NCI-H2196 (cell line): ENCODE measurements at regions not wholly inside any gene's neighbourhood (a gene's known extent, or its start where the extent isn't known, plus 50 kb on each side); places are given as distances from the start of the nearest gene placed in this dataset.

Experiments
- DNase-seq: peaks from one replicate; lab custom pipeline; 2025; ENCODE audit not compliant: unreplicated experiment; lab: John Stamatoyannopoulos, UW

DNA sequence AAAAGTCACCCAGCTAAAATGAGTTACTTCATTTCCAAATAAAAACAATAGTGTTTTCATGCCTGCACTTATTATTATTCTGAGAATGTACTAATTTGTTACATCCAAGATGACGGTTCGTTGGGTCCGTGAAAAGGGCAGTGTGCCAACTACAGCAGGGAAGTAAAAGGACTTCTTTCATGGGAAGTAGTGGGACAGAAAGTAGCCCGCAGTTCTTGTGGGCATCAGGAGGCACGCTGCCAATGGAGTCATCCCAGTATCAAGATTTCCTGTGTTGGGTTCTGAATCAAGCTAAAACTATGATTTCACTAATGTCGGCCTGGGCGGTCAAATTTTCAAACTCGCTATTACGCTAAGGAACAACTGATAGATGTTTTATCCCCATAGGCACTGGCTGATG, 254.5 kb upstream of the SOX2 start:
- DNase-seq = no peak

GRCh38 chr3:181455276-181455675, 256.4 kb upstream of the SOX2 start:
- no peak for DNase-seq

DNA sequence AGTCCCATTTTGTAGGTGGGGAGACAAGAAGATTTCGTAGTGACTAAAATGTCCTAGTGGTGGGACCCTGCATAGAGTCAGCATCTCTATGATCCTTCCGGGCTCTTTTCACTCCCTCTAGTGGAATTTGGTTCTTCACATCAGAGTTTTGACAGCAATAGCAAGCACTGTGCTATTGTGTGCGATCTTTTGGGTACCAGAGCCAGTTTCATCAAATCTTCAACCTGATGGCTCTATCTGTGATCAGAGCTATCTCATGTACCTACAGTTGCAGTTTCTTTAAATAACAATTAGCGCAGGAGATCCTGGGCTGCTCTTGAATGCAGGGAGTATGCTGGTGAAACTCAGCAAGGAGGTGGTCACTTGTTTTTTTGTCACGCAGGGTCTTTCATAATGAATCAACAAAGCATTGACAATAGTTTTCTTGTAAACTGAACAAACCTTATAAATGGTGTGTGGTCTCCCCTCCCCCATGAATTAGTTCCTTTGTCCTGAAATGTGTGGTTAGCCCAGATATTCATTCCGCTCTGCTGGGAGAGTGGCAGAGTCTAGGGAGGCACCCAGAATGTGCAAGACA, 257.2 kb upstream of the SOX2 start:
- DNase-seq = no peak

DNA sequence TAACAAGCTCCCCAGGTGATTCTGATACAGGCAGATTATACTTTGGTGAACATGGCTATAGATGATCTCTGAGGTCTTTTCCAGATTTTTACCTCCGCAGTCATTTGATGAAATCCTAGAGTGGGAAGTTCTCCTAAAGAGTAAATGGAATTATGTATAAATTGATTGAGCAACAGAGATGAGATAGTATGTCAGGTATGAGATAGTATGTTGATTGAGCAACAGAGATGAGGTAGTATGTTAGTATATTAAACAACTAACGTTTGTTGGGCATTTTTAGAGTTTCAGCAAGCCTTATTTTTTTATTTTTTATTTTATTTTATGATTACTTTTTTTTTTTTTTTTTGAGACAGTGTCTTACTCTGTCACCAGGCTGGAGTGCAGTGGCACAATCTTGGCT, 265.0 kb upstream of the SOX2 start:
- DNase-seq = no peak

DNA sequence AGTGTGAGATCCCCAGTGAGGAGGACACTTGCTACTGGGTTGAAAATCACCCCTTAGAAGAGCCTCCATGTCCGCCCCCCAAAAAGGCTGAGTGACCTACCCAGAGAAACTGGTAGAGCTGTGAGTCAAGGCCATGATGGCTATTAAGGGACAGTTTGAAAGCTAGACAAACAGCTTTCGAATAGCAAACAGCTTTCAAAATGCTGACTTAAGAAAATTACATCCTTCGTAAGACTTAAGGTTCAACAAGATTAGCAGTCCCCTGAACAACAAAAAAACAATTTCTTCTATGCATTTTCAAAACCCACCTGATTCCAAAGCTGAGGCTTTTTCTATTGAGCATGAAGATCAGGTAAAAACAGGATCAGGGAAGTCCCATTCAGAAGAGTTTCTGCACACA, 269.7 kb upstream of the SOX2 start:
- DNase-seq = no peak

GRCh38 chr3:181432992-181433391, 278.7 kb upstream of the SOX2 start:
- DNase-seq = no peak

DNA sequence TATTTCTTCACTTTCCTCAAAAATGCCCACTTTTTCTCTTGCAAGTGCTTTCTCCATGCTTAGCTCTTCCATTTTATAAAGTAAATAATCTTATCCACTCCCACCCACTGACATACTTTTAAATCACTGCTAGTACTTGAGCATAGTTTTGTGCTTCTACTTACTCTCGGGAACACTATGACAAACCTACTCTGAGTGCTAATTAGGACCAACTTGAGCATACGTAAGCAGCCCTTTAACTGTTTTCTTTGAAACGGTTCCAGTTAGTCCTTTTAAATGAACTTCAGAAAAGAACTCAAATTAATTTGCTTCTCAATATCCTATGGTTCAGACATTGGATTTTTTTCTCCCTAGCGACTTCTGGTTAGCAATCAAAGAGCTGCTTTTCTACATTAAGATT, 280.0 kb upstream of the SOX2 start:
- DNase-seq = no peak

- no peak for DNase-seq
Measured at GRCh38 chr3:181425074-181425473, 286.7 kb upstream of the SOX2 start.

DNA sequence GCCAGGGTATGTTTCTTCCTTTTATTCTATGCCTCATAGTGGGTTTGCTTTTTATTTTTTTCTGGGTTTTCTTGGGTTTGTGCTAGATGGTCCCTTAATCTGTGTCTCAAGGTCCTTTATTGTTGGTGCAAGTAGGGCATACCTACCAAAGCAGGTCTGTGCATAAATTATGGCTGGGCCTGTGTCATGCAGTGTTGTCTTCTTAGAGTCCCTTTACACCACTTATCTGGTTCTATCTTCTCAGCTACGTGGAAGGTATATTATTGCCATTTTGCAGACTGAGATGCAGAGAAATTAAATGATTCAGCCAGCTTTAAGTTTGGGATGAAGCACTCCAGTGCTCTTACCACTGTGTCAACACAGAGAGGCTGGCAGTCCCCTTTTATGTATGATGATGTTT, 293.5 kb upstream of the SOX2 start:
- DNase-seq = no peak

DNA sequence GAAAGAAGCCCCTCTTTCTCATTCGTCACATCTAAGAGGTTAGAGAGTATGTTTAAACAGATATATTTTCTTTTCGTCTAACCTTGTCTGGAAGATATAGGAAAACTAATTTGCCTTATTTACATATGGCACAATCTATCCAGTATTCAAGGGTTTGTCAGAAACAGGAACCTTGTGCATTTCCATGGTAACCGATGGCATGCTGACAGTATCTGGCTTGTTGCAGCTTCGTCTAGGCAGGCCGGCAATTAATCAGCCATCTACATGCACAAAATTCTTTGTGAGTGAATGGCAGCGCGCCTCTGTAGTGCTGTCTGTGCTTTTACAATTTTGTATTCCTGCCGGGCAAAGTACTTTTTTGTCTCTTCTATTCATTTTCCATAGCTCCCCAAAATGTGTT, 294.0 kb upstream of the SOX2 start:
- DNase-seq = no peak

DNA sequence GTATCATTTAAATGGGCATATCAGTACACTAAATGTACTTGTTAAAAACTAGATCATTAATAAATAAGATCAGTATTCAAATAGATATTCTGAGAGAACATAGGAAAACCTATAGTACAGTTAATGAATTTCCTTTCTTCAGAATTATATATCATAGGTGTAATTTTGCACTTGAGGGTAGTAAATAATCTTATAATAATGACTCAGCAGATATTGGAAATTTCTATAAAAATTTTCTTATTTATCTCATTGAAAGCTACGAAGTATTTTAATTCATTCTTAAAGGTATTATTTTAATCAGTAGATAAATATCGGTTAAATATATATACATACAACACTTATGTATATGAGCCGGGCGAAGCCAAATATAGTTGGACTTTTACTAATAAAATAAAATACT, 300.9 kb upstream of the SOX2 start:
- no peak for DNase-seq

DNA sequence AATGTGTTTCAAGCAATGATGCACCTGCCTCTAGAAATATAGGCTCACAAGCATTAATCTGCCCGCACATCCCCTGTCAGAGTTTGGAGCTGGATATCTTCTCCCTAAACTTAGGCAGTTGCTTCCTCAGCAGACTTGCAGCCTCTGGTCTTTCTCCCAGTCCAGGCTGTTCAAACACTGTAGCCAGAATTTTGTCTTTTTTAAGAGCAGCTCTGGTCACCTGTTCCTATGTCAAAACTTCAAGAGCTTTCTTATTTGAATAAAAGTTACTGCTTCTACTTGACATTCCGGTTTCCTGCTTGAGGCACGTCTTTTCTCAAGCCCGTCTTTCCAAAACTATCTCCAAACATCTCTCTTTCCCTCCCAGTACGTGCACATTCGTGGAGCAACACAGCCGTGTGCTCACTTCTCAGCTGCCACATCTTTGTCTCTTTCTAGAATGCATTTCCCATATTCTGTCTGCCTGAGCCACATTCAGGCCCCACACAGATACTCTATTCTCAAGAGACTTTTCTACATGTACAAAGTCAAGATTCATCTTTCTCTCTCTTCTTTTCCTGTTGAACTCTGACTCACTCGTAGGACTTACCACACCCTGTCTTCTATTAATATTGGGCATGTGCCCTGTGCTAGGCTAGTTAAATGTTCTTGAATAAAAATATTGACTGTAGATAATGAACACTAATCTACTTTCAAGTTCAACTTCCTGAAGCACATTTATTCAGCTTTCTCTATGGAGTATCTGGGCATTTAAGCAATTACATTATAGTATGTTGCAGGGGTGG, 307.7 kb upstream of the SOX2 start:
- DNase-seq = no peak

- no peak for DNase-seq
Measured at GRCh38 chr3:181402347-181402746, 309.4 kb upstream of the SOX2 start.

- no peak for DNase-seq
Measured at GRCh38 chr3:181384970-181385369, 326.8 kb upstream of the SOX2 start.

DNA sequence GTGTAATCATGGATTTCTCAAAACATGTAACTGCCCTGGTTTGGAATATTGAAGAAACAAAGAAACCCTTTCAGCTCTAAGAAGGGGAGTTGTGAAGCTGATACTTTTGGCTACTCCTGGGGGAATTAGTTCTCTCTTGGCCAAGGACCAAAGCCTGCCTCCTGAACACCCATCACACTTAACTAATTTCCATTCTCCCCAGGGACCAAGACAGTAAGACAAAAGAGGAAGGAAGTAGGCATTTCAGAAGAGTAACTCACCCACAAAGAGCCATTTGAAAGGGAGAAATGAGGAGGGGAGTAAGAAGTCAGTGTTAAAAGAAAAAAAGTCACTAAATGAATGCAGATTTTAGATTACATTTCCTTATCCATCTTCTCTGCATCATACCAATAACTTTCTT, 328.0 kb upstream of the SOX2 start:
- no peak for DNase-seq

GRCh38 chr3:181383201-181383600, 328.5 kb upstream of the SOX2 start:
- DNase-seq = no peak

GRCh38 chr3:181382656-181383055, 329.1 kb upstream of the SOX2 start:
- DNase-seq = no peak

GRCh38 chr3:181379278-181379677, 332.4 kb upstream of the SOX2 start:
- no peak for DNase-seq

DNA sequence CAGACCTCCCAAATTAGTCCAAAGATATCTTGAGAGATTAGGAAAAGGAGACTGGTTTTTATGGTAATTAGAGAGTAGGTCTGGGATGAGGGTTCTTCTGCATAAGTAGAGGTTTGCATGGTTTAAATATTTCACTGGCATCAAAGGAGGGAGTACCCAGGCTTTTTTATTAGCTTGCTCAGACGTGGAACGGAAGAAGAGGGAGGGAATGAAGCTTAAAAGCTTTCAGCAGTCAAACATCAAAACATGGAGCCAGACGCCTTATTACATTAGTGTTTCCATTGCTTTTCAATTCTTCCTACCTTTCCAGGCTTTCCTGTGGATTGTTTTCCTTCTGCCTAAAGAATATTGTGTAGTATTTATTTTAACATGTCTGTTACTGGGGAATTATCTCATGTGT, 342.1 kb upstream of the SOX2 start:
- DNase-seq = no peak

- DNase-seq = peak; percentile 9
Measured at GRCh38 chr3:181363231-181363630, 348.5 kb upstream of the SOX2 start.

GRCh38 chr3:181362378-181362777, 349.3 kb upstream of the SOX2 start:
- no peak for DNase-seq

DNA sequence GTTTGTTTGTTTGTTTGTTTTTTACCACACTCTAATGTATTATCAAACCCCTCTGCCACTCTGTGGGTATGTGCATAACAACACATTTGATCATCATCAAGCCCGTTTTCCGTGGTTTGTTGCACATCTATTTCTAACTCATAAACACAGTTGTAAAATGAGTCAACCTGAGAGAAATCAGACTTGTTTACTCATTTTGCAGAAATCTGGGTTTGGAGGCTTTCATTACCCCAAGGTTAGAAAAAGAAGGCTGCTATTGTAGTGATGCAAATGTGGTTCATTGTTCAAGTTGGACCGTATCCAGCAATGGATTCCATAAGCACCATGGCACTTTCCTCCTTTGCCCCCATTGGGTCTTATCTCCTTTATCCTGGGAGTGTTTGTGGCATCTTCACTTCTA, 353.2 kb upstream of the SOX2 start:
- no peak for DNase-seq

DNA sequence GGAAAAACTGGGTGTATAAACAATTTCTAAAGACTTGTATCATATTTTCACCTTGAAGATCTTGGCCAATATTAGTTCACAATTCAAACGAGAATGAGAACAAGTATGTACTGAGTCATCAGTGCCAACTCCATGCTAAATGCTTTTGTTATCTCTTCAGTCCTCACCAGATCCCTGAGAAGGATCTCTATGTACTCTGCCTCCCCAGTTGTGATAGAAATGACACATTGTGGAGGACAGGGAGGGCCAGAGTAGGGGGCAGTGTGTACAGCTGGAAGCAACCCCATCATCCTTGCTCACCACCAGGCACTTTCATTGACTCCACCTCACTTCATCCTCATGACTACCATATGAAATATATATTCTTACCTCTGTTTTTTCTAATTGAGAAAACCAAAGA, 353.7 kb upstream of the SOX2 start:
- no peak for DNase-seq
